ENCODE measurements at regions not wholly inside any gene's neighbourhood (a gene's known extent, or its start where the extent isn't known, plus 50 kb on each side); places are given as distances from the start of the nearest gene placed in this dataset.

DNA sequence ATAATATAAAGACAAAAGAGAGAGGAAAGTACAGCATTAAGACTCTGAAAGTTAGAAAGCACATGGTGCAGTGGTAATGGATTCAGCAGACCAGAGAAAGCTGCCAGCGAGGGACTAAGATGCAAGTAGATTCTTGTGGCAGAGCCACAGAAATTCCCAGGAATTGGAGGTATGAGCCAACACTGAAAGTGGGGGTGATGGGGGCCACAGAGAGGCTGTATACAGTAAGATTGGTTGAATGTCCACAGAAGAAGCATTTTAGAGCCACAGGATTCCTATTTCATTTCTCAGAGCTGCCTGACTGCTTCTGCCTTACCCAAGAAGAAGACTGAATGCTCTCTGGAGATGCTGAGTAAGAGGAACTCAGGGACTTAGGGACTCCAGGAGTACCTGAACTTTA is 295.0 kb downstream of the LMO7 start:
- Mint-ChIP-seq H3K36me3 (ENCODE audit: low read depth) (no peaks in the 10 kb centered on the region), H3K9me3 (no peaks in the 10 kb centered on the region), H3K4me3 (no peak overlapping the region), H3K27ac (no peak overlapping the region), H3K27me3 (peaks cover 2% of the 10 kb centered on the region), H3K4me1 (ENCODE audit: low read depth) (no peaks in the 10 kb centered on the region)
- POLR2A ChIA-PET, result interaction anchor here (0.6 kb wide), 1 partner anchor 106 kb away, joined by 3 read pairs; no protein-coding TSS in a partner anchor
- TF ChIP-seq, protein P1, sequence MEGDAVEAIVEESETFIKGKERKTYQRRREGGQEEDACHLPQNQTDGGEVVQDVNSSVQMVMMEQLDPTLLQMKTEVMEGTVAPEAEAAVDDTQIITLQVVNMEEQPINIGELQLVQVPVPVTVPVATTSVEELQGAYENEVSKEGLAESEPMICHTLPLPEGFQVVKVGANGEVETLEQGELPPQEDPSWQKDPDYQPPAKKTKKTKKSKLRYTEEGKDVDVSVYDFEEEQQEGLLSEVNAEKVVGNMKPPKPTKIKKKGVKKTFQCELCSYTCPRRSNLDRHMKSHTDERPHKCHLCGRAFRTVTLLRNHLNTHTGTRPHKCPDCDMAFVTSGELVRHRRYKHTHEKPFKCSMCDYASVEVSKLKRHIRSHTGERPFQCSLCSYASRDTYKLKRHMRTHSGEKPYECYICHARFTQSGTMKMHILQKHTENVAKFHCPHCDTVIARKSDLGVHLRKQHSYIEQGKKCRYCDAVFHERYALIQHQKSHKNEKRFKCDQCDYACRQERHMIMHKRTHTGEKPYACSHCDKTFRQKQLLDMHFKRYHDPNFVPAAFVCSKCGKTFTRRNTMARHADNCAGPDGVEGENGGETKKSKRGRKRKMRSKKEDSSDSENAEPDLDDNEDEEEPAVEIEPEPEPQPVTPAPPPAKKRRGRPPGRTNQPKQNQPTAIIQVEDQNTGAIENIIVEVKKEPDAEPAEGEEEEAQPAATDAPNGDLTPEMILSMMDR (IDR thresholded peaks at IDR 0.05), result no peak
- CTCF ChIA-PET, result no interaction called here
- intact Hi-C loops (cut with micrococcal nuclease), result no loop called here
- ATAC-seq (no peak), DNase-seq (no peak)

DNA sequence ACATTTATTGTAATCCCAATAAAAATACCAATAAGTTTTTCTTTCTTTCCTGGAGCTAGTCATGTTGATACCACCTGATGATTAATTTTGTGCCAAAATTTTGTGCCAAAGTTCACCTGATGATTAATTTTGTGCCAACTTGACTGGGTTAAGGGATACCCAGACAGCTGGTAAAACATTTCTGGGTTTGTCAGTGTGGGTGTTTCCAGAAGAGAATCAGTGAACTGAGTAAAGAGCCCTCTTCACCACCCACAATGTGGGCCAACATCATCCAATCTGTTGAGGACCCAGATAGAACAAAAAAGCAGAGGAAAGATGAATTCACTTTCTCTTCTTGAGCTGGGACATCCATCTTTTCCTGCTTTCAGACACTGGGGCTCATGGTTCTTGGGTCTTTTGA is 292.9 kb downstream of the LMO7 start:
- no peaks in the 10 kb centered on the region for H3K9me3 Mint-ChIP-seq
- no peak for ATAC-seq
- H3K4me1 Mint-ChIP-seq (ENCODE audit: low read depth), result no peaks in the 10 kb centered on the region
- ChIA-PET POLR2A (no interaction called here), CTCF (no interaction called here)
- DNase-seq, result no peak
- intact Hi-C loops (cut with micrococcal nuclease), result no loop called here
- TF ChIP-seq, protein P1 (IDR thresholded peaks at IDR 0.05), result no peak
- no peaks in the 10 kb centered on the region for H3K36me3 Mint-ChIP-seq (ENCODE audit: low read depth)
- H3K27ac Mint-ChIP-seq, result no peak overlapping the region
- H3K4me3 Mint-ChIP-seq, result no peak overlapping the region
- H3K27me3 Mint-ChIP-seq, result no peaks in the 10 kb centered on the region

DNA sequence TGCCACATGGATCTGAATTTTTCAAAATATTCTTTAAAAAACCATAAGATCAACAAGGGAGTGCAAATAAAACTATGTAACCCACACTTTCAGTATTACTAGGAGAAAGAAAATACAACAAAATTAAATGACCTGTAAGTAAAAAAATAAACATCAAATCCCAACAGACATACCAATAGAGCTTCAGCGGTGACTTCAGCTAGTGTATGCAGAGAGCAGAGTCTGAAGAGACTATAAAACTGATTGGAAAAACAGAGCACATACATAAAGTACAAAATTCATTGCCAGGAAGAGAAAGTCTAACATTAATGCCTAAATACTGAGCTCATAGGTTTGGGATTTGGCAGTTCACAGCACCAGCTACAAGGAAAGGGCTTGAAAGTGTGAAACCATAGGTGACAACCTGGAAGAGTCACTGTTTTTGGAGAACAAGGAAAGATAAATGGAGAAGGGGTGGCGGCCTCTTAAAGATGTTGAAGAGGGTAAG is 291.1 kb downstream of the LMO7 start:
- DNase-seq, result no peak
- no peak for ATAC-seq
- H3K36me3 Mint-ChIP-seq (ENCODE audit: low read depth), result no peaks in the 10 kb centered on the region
- no peaks in the 10 kb centered on the region for H3K27me3 Mint-ChIP-seq
- H3K4me3 Mint-ChIP-seq, result no peak overlapping the region
- intact Hi-C loops (cut with micrococcal nuclease), result no loop called here
- CTCF ChIA-PET, result interaction anchor here (1.3 kb wide), 1 partner anchor 57 kb away, joined by 3 read pairs; no protein-coding TSS in a partner anchor
- TF ChIP-seq, protein P1 (IDR thresholded peaks at IDR 0.05), result no peak
- POLR2A ChIA-PET, result no interaction called here
- H3K4me1 Mint-ChIP-seq (ENCODE audit: low read depth), result no peaks in the 10 kb centered on the region
- H3K9me3 Mint-ChIP-seq, result no peaks in the 10 kb centered on the region
- H3K27ac Mint-ChIP-seq, result no peak overlapping the region

DNA sequence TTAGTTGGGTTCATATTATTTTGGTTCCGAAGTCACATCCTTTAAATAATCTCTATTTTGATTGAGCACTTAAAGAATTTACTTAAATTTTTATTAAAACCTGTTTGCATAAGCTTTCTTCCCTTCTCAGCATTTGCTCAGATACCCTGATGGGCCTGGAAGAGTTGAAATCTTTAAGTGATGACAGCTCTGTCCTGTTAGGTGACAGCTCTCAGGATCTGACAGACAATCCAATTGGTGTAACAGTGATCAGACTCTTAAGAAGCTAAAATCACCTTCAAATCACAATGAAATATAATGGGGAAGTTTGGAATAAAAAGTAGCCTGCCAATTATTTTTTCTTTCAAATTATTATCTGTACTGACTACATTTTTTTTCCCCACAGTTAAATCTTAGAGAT is 284.4 kb downstream of the LMO7 start:
- intact Hi-C loops (cut with micrococcal nuclease), result no loop called here
- DNase-seq (no peak), ATAC-seq (no peak)
- H3K4me3 Mint-ChIP-seq, result no peak overlapping the region
- H3K4me1 Mint-ChIP-seq (ENCODE audit: low read depth), result no peaks in the 10 kb centered on the region
- ChIA-PET CTCF (interaction anchor here (0.9 kb wide), 1 partner anchor 225 kb away, joined by 4 read pairs; no protein-coding TSS in a partner anchor), POLR2A (no interaction called here)
- no peaks in the 10 kb centered on the region for H3K36me3 Mint-ChIP-seq (ENCODE audit: low read depth)
- TF ChIP-seq, protein P1 (IDR thresholded peaks at IDR 0.05), result no peak
- H3K9me3 Mint-ChIP-seq, result no peaks in the 10 kb centered on the region
- H3K27me3 Mint-ChIP-seq, result peaks cover 2% of the 10 kb centered on the region
- no peak overlapping the region for H3K27ac Mint-ChIP-seq

DNA sequence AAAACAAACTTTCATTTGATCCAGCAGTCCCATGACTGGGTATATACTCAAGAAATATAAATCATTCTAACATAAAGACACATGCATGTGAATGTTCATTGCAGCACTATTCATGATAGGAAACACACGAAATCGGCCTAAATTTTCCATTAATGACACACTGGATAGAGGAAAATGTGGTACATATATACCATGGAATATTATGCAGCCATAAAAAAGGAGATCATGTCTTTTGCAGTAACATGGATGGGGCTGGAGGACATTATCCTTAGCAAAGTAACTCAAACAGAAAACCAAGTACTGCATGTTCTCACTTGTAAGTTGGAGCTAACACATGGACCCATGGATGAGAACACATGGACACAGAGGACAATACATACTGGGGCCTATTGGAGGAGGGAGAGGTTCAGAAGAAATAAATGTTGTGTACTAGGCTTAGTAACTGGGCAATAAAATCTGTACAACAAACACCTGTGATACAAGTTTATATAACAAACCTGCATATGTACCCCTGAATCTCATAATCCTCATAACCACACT is 283.6 kb downstream of the LMO7 start:
- POLR2A ChIA-PET, result no interaction called here
- peaks cover 2% of the 10 kb centered on the region for H3K27me3 Mint-ChIP-seq
- CTCF ChIA-PET, result no interaction called here

More for the DNA sequence above, 283.6 kb downstream of the LMO7 start:
- ATAC-seq (no peak), DNase-seq (no peak)
- Mint-ChIP-seq H3K9me3 (no peaks in the 10 kb centered on the region), H3K4me3 (no peak overlapping the region), H3K4me1 (ENCODE audit: low read depth) (no peaks in the 10 kb centered on the region), H3K27ac (no peak overlapping the region), H3K36me3 (ENCODE audit: low read depth) (no peaks in the 10 kb centered on the region)
- intact Hi-C loops (cut with micrococcal nuclease), result no loop called here
- TF ChIP-seq, protein P1 (IDR thresholded peaks at IDR 0.05), result no peak
